GM12892 (cell line): ENCODE measurements at regions not wholly inside any gene's neighbourhood (a gene's known extent, or its start where the extent isn't known, plus 50 kb on each side); places are given as distances from the start of the nearest gene placed in this dataset.

ENCODE experiments used
- POLR2A ChIP-seq: IDR thresholded peaks from 2 replicates; pipeline ENCODE4 v1.6.1; 2011; ENCODE audit warnings: low read depth, low read length, control low read depth
- POLR2AphosphoS5 ChIP-seq: IDR thresholded peaks from 2 replicates; pipeline ENCODE4 v1.6.1; 2011; ENCODE audit warnings: low read depth, low read length, control low read depth

DNA sequence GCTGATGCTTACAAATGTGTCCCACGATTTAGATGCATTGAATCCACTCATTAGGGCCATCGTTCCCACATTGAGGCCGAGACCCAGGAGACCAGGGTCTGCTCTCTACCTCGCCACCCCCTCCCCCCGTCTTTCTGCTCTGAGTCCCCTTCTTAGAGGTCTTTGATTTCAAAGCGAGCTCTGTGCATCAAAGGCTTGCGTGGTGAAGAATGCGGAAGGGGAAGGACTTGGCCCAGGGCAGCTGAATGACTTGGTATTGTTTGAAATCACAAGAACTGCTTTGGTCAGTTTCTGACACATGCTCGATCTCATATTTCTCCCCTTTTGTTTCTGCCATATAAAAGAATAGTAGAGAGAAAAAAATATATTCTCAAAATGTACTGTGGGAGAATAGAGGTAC, 78.3 kb upstream of the IRX1 start:
- TF ChIP-seq POLR2A (no peak), POLR2AphosphoS5 (no peak)
